Lower lobe of right lung (tissue), 2 donors: ENCODE measurements at regions not wholly inside any gene's neighbourhood (a gene's known extent, or its start where the extent isn't known, plus 50 kb on each side); places are given as distances from the start of the nearest gene placed in this dataset.
"Not testable (repeated sequence)": the region's sequence is repeated elsewhere in the genome, so short reads cannot be mapped to it uniquely, and the experiment has no call there.

Experiments
- ATAC-seq, 2 donors: fragments of 200-7000 bp; cut with Tn5 transposase; one replicate each; pipeline ENCODE4 v1.9.1; 2020 to 2022; ENCODE audit warnings: mild to moderate bottlenecking in 2 of 2, moderate library complexity in 2 of 2
- DNase-seq: peaks from one replicate; pipeline ENCODE4 v3.0.0-alpha.2; 2020
- H3K27ac ChIP-seq: fragments of 200-600 bp; one replicate; pipeline ENCODE4 v1.8.0; 2022
- H3K27me3 ChIP-seq: fragments of 200-600 bp; one replicate; pipeline ENCODE4 v1.8.0; 2022; ENCODE audit warnings: low read depth
- H3K36me3 ChIP-seq: fragments of 200-600 bp; one replicate; pipeline ENCODE4 v1.8.0; 2022; ENCODE audit warnings: mild to moderate bottlenecking
- H3K4me1 ChIP-seq: fragments of 200-600 bp; one replicate; pipeline ENCODE4 v1.8.0; 2022
- H3K4me3 ChIP-seq: fragments of 200-600 bp; one replicate; pipeline ENCODE4 v1.8.0; 2022; ENCODE audit warnings: mild to moderate bottlenecking
- H3K9me3 ChIP-seq: fragments of 200-600 bp; one replicate; pipeline ENCODE4 v1.8.0; 2022
- CTCF ChIP-seq: fragments of 200-600 bp; IDR thresholded peaks from one replicate; pipeline ENCODE4 v1.8.0; 2022; ENCODE audit warnings: antibody characterized with exemption, mild to moderate bottlenecking
- intact Hi-C: fragments of 100-400 bp; cut with DNase I; formaldehyde crosslinking; loops from one replicate; pipeline ENCODE4 v1.11.0; 2022
- donor health status: DM: no; HTN: yes; CAD: no; lungs with severe emphysema.

- H3K4me1 ChIP-seq, ATAC-seq, H3K9me3 ChIP-seq, H3K27ac ChIP-seq, intact Hi-C loops, H3K4me3 ChIP-seq, H3K27me3 ChIP-seq, H3K36me3 ChIP-seq, DNase-seq: not testable (repeated sequence)
Measured at GRCh38 chr1:199032479-199032878, 393.6 kb downstream of the PTPRC start.

GRCh38 chr1:199033661-199034060 is 394.8 kb downstream of the PTPRC start:
- intact Hi-C loops: no loop called here
- H3K27ac ChIP-seq: no peak overlapping the region
- H3K27me3 ChIP-seq: no peaks in the 10 kb centered on the region
- TF ChIP-seq CTCF: no peak
- H3K4me1 ChIP-seq: no peaks in the 10 kb centered on the region
- H3K4me3 ChIP-seq: no peak overlapping the region
- DNase-seq (no peak), ATAC-seq (no peak)
- H3K36me3 ChIP-seq: no peaks in the 10 kb centered on the region
- no peaks in the 10 kb centered on the region for H3K9me3 ChIP-seq

- TF ChIP-seq CTCF: no peak
- Histone ChIP-seq H3K9me3 (no peaks in the 10 kb centered on the region), H3K27ac (no peak overlapping the region), H3K4me3 (no peak overlapping the region), H3K27me3 (no peaks in the 10 kb centered on the region), H3K36me3 (no peaks in the 10 kb centered on the region), H3K4me1 (no peaks in the 10 kb centered on the region)
- intact Hi-C loops: no loop called here
- DNase-seq: no peak
- ATAC-seq: no peak
Measured at GRCh38 chr1:199038156-199038555, 399.3 kb downstream of the PTPRC start.

GRCh38 chr1:199040076-199040905 is 401.5 kb downstream of the PTPRC start:
- ATAC-seq: no peak
- intact Hi-C loops: no loop called here
- H3K27ac ChIP-seq: no peak overlapping the region
- no peak for TF ChIP-seq CTCF
- no peaks in the 10 kb centered on the region for H3K9me3 ChIP-seq
- no peaks in the 10 kb centered on the region for H3K4me1 ChIP-seq
- H3K27me3 ChIP-seq: no peaks in the 10 kb centered on the region
- no peaks in the 10 kb centered on the region for H3K36me3 ChIP-seq
- DNase-seq: no peak
- H3K4me3 ChIP-seq: no peak overlapping the region

GRCh38 chr1:199041173-199041914 is 402.5 kb downstream of the PTPRC start:
- TF ChIP-seq CTCF: no peak
- H3K27me3 ChIP-seq: no peaks in the 10 kb centered on the region
- ATAC-seq (no peak), DNase-seq (no peak)
- no peaks in the 10 kb centered on the region for H3K9me3 ChIP-seq
- intact Hi-C loops: no loop called here
- no peak overlapping the region for H3K27ac ChIP-seq
- no peak overlapping the region for H3K4me3 ChIP-seq
- H3K4me1 ChIP-seq: no peaks in the 10 kb centered on the region
- H3K36me3 ChIP-seq: no peaks in the 10 kb centered on the region

- TF ChIP-seq CTCF: no peak
- DNase-seq: no peak
- Histone ChIP-seq H3K27me3 (no peaks in the 10 kb centered on the region), H3K9me3 (no peaks in the 10 kb centered on the region), H3K27ac (no peak overlapping the region), H3K36me3 (no peaks in the 10 kb centered on the region), H3K4me3 (no peak overlapping the region), H3K4me1 (no peaks in the 10 kb centered on the region)
- intact Hi-C loops: no loop called here
- no peak for ATAC-seq
Measured at GRCh38 chr1:199042193-199042592, 403.4 kb downstream of the PTPRC start.
